Heart right ventricle (tissue), 16 donors: ENCODE measurements at regions not wholly inside any gene's neighbourhood (a gene's known extent, or its start where the extent isn't known, plus 50 kb on each side); places are given as distances from the start of the nearest gene placed in this dataset.
"Not testable (repeated sequence)": the region's sequence is repeated elsewhere in the genome, so short reads cannot be mapped to it uniquely, and the experiment has no call there.

Source experiments
- ATAC-seq, 8 donors: fragments of 200-7000 bp; cut with Tn5 transposase; one replicate each; pipeline ENCODE4 v1.9.1; 2020; ENCODE audit warnings: mild to moderate bottlenecking in 8 of 8, moderate library complexity in 8 of 8, moderate number of reproducible peaks in 1 of 8
- DNase-seq, 2 donors: peaks; one replicate each; pipeline ENCODE4 v3.0.0-alpha.2; 2020
- H3K27ac ChIP-seq, 10 donors: fragments of 200-600 bp; sonication (generic) in 2 of 10; one replicate each; pipeline versions ENCODE4 v1.5.0 to v1.8.0; 2020 to 2022; ENCODE audit warnings: mild to moderate bottlenecking in 3 of 10
- H3K27me3 ChIP-seq, 7 donors: fragments of 200-600 bp; one replicate each; pipeline ENCODE4 v1.8.0; 2021 to 2022; ENCODE audit warnings: mild to moderate bottlenecking in 2 of 7
- H3K36me3 ChIP-seq, 9 donors: fragments of 200-600 bp; sonication (generic) in 1 of 9; one replicate each; pipeline versions ENCODE4 v1.5.0 to v1.8.0; 2020 to 2022; ENCODE audit warnings: mild to moderate bottlenecking in 2 of 9
- H3K4me1 ChIP-seq, 9 donors: fragments of 200-600 bp; sonication (generic) in 1 of 9; one replicate each; pipeline versions ENCODE4 v1.5.0 to v1.8.0; 2020 to 2022; ENCODE audit warnings: mild to moderate bottlenecking in 4 of 9
- H3K4me3 ChIP-seq, 10 donors: fragments of 200-600 bp; sonication (generic) in 2 of 10; one replicate each; pipeline versions ENCODE4 v1.5.0 to v1.8.0; 2020 to 2022; ENCODE audit warnings: mild to moderate bottlenecking in 7 of 10, moderate library complexity in 2 of 10
- H3K9me3 ChIP-seq, 11 donors: fragments of 200-600 bp in 10 of 11; sonication (generic) in 2 of 11; one replicate each; pipeline versions ENCODE4 v1.5.0 to v1.8.0; 2013 to 2022; ENCODE audit warnings: mild to moderate bottlenecking in 2 of 11, control low read depth in 1 of 11, moderate library complexity in 1 of 11
- CTCF ChIP-seq, 9 donors: fragments of 200-600 bp; sonication (generic) in 2 of 9; IDR thresholded peaks; one replicate each; pipeline versions ENCODE4 v1.5.0 to v1.8.0; 2021 to 2022; ENCODE audit warnings: antibody characterized with exemption in 9 of 9, mild to moderate bottlenecking in 5 of 9, moderate library complexity in 1 of 9
- WGBS, 2 donors: extraction: QIAGEN DNeasy Blood & Tissue Kit; methylation state at CpG; one replicate each; pipeline ENCODE4 v1.1.7; 2013; ENCODE audit warnings: inconsistent platforms in 1 of 2; 5-methylcytosine and 5-hydroxymethylcytosine counted together
- intact Hi-C, 10 donors: fragments of 100-400 bp; cut with DNase I; formaldehyde crosslinking; loops; one replicate each; pipeline versions ENCODE4 v1.11.1 to v1.14.2; 2022
- donor health status: Arrhythmogenic right ventricular cardiomyopathy.
- donor health status: ischemic (EF 13 %, LVEDD 7.1; RV severe dilation, severe dysfunction).
- donor health status: healthy with polysubstance abuse.
- donor health status: DM: no; HTN: yes; CAD: no.
- donor health status: DM: no; HTN: no; CAD: no.
- donor health status: ischemic (EF 25% LVEDD 6.9; RV normal size, moderate dysfunction).
- donor health status: ischemic (EF 25% LVEDD 5.7; RV mildly dilated, moderate dysfunction).
- donor health status: healthy.
- donor health status: DM: yes; HTN: yes; CAD: no.
- donor health status: Ischemic cardiomyopathy.
- donor health status: ischemic (EF 35%, LVEDD 5.7; RV mildly dilated, moderate dysfunction).
- donor health status: nonischemic (EF 11% LVEDD 7.7; RV severe dilation, severe dysfunction).
- donor health status: DM: yes; HTN: yes; CAD: no.
- donor health status: PGD.
- donor health status: ischemic (EF 29% LVEDD 5.4; RV normal size, mild dysfunction).
- donor health status: nonischemic (EF 23%, LVEDD 6.1; RV moderate dilation, normal function).

- no peak for TF ChIP-seq CTCF (IDR thresholded peaks at IDR 0.05)
- peaks cover 0 to 3% (median 0%) of the 10 kb centered on the region in 11 donors for H3K9me3 ChIP-seq
- H3K36me3 ChIP-seq, result no peaks in the 10 kb centered on the region
- H3K27ac ChIP-seq, result no peak overlapping the region
- H3K4me3 ChIP-seq, result no peak overlapping the region
- peaks cover 0 to 7% (median 0%) of the 10 kb centered on the region in 9 donors for H3K4me1 ChIP-seq
- 94 to 97% methylated on average over 2 of the region's 2 CpGs for WGBS, 2 donors
- ATAC-seq (no peak), DNase-seq (no peak)
- peaks cover 0 to 4% (median 0%) of the 10 kb centered on the region in 7 donors for H3K27me3 ChIP-seq
- intact Hi-C loops, result no loop called here
Observed at GRCh38 chr20:48039514-48039913, 254.2 kb upstream of the SULF2 start.

GRCh38 chr20:48038713-48039112 is 253.4 kb upstream of the SULF2 start:
- no peaks in the 10 kb centered on the region for H3K36me3 ChIP-seq
- DNase-seq (no peak), ATAC-seq (no peak)
- no peak overlapping the region for H3K4me3 ChIP-seq
- H3K4me1 ChIP-seq, result peaks cover 0 to 7% (median 0%) of the 10 kb centered on the region in 9 donors
- 86 to 90% methylated on average over 7 of the region's 7 CpGs for WGBS, 2 donors
- intact Hi-C loops, result no loop called here
- peaks cover 0 to 4% (median 0%) of the 10 kb centered on the region in 7 donors for H3K27me3 ChIP-seq
- H3K27ac ChIP-seq, result no peak overlapping the region
- H3K9me3 ChIP-seq, result peaks cover 0 to 3% (median 0%) of the 10 kb centered on the region in 11 donors
- no peak for TF ChIP-seq CTCF (IDR thresholded peaks at IDR 0.05)

GRCh38 chr20:48037798-48038197 is 252.5 kb upstream of the SULF2 start:
- 82 to 88% methylated on average over 7 of the region's 7 CpGs for WGBS, 2 donors
- peak in 1 of 8 donors; percentile 24 for ATAC-seq
- H3K27ac ChIP-seq, H3K36me3 ChIP-seq, H3K4me1 ChIP-seq, DNase-seq, H3K4me3 ChIP-seq, H3K27me3 ChIP-seq, H3K9me3 ChIP-seq, intact Hi-C loops: not testable (repeated sequence)

DNA sequence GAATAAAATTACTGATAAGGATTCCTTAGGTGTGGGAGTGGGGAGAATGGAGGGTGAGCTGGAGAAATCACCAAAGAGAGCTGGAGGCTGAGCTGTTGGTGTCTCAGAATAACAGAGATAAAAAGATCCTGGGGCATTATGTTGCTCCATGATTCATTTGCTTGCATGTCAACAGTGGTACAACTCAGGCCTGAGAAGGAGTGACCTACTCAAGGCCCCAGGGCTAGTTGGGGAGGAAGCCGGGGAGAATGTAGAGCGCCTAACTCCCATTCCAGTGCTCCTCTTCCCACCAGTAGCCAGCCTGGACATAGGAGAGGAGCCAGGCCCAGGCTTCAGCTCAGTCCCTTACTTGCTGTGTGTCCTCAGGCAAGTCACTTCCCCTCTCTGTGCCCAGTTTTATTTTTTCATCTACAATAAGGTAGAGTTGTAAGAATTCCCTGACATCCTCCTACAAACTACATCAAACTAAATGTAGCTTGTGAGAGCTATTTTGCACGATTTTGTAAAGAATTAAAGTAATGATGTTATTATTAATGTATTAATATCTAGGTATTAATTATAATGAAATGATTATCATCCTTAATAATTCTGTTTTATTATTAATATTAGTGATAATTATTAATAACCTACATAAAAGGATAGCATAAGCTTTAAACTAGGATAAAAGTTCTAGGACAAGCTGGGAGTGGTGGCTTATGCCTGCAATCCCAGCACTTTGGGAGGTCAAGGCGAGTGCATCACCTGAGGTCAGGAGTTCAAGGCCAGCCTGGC is 250.9 kb upstream of the SULF2 start:
- H3K27me3 ChIP-seq, result peaks cover 0 to 2% (median 0%) of the 10 kb centered on the region in 7 donors
- no peak for DNase-seq
- 95% methylated on average over 4 of the region's 4 CpGs for WGBS, 2 donors
- TF ChIP-seq CTCF (IDR thresholded peaks at IDR 0.05), result no peak
- no peaks in the 10 kb centered on the region for H3K36me3 ChIP-seq
- H3K9me3 ChIP-seq, result peaks cover 0 to 3% (median 0%) of the 10 kb centered on the region in 11 donors
- no peak overlapping the region for H3K27ac ChIP-seq
- H3K4me1 ChIP-seq, result peaks cover 0 to 7% (median 0%) of the 10 kb centered on the region in 9 donors
- intact Hi-C loops, result no loop called here
- no peak for ATAC-seq
- H3K4me3 ChIP-seq, result no peak overlapping the region

GRCh38 chr20:48034751-48035150 is 249.5 kb upstream of the SULF2 start:
- no peaks in the 10 kb centered on the region for H3K36me3 ChIP-seq
- TF ChIP-seq CTCF (IDR thresholded peaks at IDR 0.05), result no peak
- no peak overlapping the region for H3K27ac ChIP-seq
- ATAC-seq, result no peak
- DNase-seq, result no peak
- intact Hi-C loops, result no loop called here
- peaks cover 0 to 7% (median 0%) of the 10 kb centered on the region in 9 donors for H3K4me1 ChIP-seq
- H3K9me3 ChIP-seq, result peaks cover 0 to 3% (median 0%) of the 10 kb centered on the region in 11 donors
- WGBS, 2 donors, result 90 to 92% methylated on average over 6 of the region's 6 CpGs
- H3K27me3 ChIP-seq, result peaks cover 0 to 7% (median 0%) of the 10 kb centered on the region in 7 donors
- H3K4me3 ChIP-seq, result no peak overlapping the region

- H3K4me1 ChIP-seq, intact Hi-C loops, H3K27me3 ChIP-seq, DNase-seq, H3K27ac ChIP-seq, H3K4me3 ChIP-seq, H3K9me3 ChIP-seq, ATAC-seq, H3K36me3 ChIP-seq: not testable (repeated sequence)
- 94% methylated on average over 8 of the region's 8 CpGs for WGBS, 2 donors
Observed at GRCh38 chr20:48033005-48033404, 247.7 kb upstream of the SULF2 start.
